Fibroblast of villous mesenchyme (primary cell): ENCODE measurements at regions not wholly inside any gene's neighbourhood (a gene's known extent, or its start where the extent isn't known, plus 50 kb on each side); places are given as distances from the start of the nearest gene placed in this dataset.
A peak's percentile ranks its signal among the peaks of the same experiment; 100 is the strongest.

Source experiments
- DNase-seq: peaks from one replicate; pipeline ENCODE4 v3.0.0-alpha.2; 2010; ENCODE audit warnings: low read depth
- H3K4me3 ChIP-seq: 2 replicates; pipeline ENCODE4 v1.5.1; 2011; ENCODE audit warnings: low read depth, mild to moderate bottlenecking, low read length
- CTCF ChIP-seq: IDR thresholded peaks from 2 replicates; pipeline ENCODE4 v1.5.1; 2012; ENCODE audit warnings: low read depth, mild to moderate bottlenecking, low read length; ENCODE audit not compliant: insufficient read depth

GRCh38 chr12:53803194-53803593 is 51.4 kb upstream of the CISTR start:
- no peak for DNase-seq
- no peak overlapping the region for H3K4me3 ChIP-seq
- TF ChIP-seq CTCF, result no peak

GRCh38 chr12:53803703-53804102 is 51.9 kb upstream of the CISTR start:
- no peak overlapping the region for H3K4me3 ChIP-seq
- TF ChIP-seq CTCF, result no peak
- DNase-seq, result no peak

GRCh38 chr12:53804429-53804828 is 52.6 kb upstream of the CISTR start:
- no peak for DNase-seq
- no peak overlapping the region for H3K4me3 ChIP-seq
- no peak for TF ChIP-seq CTCF

GRCh38 chr12:53805067-53805466 is 53.3 kb upstream of the CISTR start:
- H3K4me3 ChIP-seq, result no peak overlapping the region
- no peak for TF ChIP-seq CTCF
- DNase-seq, result no peak

GRCh38 chr12:53805791-53806190 is 54.0 kb upstream of the CISTR start:
- DNase-seq, result no peak
- H3K4me3 ChIP-seq, result no peak overlapping the region
- TF ChIP-seq CTCF, result no peak

- H3K4me3 ChIP-seq, result no peak overlapping the region
- TF ChIP-seq CTCF, result no peak
- DNase-seq, result peak; percentile 71
Observed at GRCh38 chr12:53806721-53807120, 54.9 kb upstream of the CISTR start.

- no peak for TF ChIP-seq CTCF
- H3K4me3 ChIP-seq, result no peak overlapping the region
- DNase-seq, result no peak
Observed at GRCh38 chr12:53807322-53807860, 55.6 kb upstream of the CISTR start.
